A549 (cell line): ENCODE measurements at regions not wholly inside any gene's neighbourhood (a gene's known extent, or its start where the extent isn't known, plus 50 kb on each side); places are given as distances from the start of the nearest gene placed in this dataset.

ENCODE experiments used
- ATAC-seq, 2 experiments: fragments of 200-7000 bp in 1 of 2; fragments of >200 bp in 1 of 2; cut with Nextera tagmentation in 1 of 2; cut with Tn5 transposase in 1 of 2; 3 replicates each; pipeline versions ENCODE4 v1.8.0 to v1.9.1; 2018 to 2020; ENCODE audit warnings: mild to moderate bottlenecking in 1 of 2, moderate library complexity in 1 of 2
- CTCF ChIA-PET: fragments of 300-600 bp; sonication (Branson Sonifier 250); formaldehyde crosslinking; extraction: SDS; loops from one replicate; lab custom pipeline; 2021; ENCODE audit warnings: antibody characterized with exemption, inconsistent platforms; lab: Yijun Ruan, JAX
- POLR2A ChIA-PET: fragments of 350-600 bp; formaldehyde crosslinking; extraction: SDS; loops from one replicate; lab custom pipeline; 2021; ENCODE audit warnings: antibody characterized with exemption, inconsistent platforms; lab: Yijun Ruan, JAX
- DNase-seq, 2 experiments: peaks; one replicate each; pipeline versions ENCODE4 v3.0.0 to v3.0.0-alpha.2; 2011 to 2016; ENCODE audit warnings: low read depth in 1 of 2, low spot score in 1 of 2
- FAIRE-seq: peaks from 2 replicates; lab custom pipeline; 2011; peaks lifted over from hg19 to GRCh38; lab: Jason Lieb, UNC
- H3K27ac ChIP-seq, 2 experiments: fragments of >200 bp; sonication (Bioruptor Twin); formaldehyde crosslinking; 3 replicates each; pipeline ENCODE4 v1.5.1; 2016 to 2017
- H3K4me1 ChIP-seq: fragments of >200 bp; sonication (Bioruptor Twin); formaldehyde crosslinking; 3 replicates; pipeline ENCODE4 v1.6.1; 2016
- H3K4me2 ChIP-seq: fragments of >200 bp; sonication (Bioruptor Twin); formaldehyde crosslinking; 3 replicates; pipeline ENCODE4 v1.6.1; 2016
- H3K4me3 ChIP-seq: fragments of >200 bp; sonication (Bioruptor Twin); formaldehyde crosslinking; 3 replicates; pipeline ENCODE4 v1.5.1; 2016
- H3K9me3 ChIP-seq: fragments of >200 bp; sonication (Bioruptor Twin); formaldehyde crosslinking; 3 replicates; pipeline ENCODE4 v1.6.1; 2016
- ATOH8 ChIP-seq: fragments of 250-450 bp; sonication (Bioruptor Pico); IDR thresholded peaks from 2 replicates; pipeline ENCODE4 v1.5.0; 2020; ENCODE audit warnings: low read depth, mild to moderate bottlenecking, moderate library complexity
- CBX8 ChIP-seq: fragments of 200-600 bp; sonication (generic); IDR thresholded peaks from 2 replicates; pipeline ENCODE4 v1.6.1; 2016
- CEBPB ChIP-seq, 2 experiments: fragments of >200 bp in 1 of 2; sonication (Bioruptor Twin) in 1 of 2; formaldehyde crosslinking in 1 of 2; IDR thresholded peaks; 2 replicates each; pipeline ENCODE4 v1.6.1; 2012 to 2016
- CTCF ChIP-seq: fragments of >200 bp; sonication (Bioruptor Twin); formaldehyde crosslinking; IDR thresholded peaks from 3 replicates; pipeline ENCODE4 v1.5.1; 2016
- E2F6 ChIP-seq: IDR thresholded peaks from 2 replicates; pipeline ENCODE4 v1.6.1; 2012; ENCODE audit warnings: low read depth, borderline replicate concordance
- EHF ChIP-seq: fragments of 250-450 bp; sonication (Bioruptor Pico); IDR thresholded peaks from 2 replicates; pipeline ENCODE4 v1.5.0; 2020; ENCODE audit warnings: mild to moderate bottlenecking
- EHMT2 ChIP-seq: fragments of 200-600 bp; sonication (generic); IDR thresholded peaks from 2 replicates; pipeline ENCODE4 v1.6.1; 2016; ENCODE audit warnings: antibody characterized with exemption, low read depth, mild to moderate bottlenecking, moderate library complexity
- FOSL2 ChIP-seq, 2 experiments: fragments of 450-650 bp in 1 of 2; fragments of >200 bp in 1 of 2; sonication (Bioruptor Twin) in 1 of 2; formaldehyde crosslinking; IDR thresholded peaks; 2 replicates each; pipeline versions ENCODE4 v1.5.0 to v1.6.1; 2016 to 2020; ENCODE audit warnings: mild to moderate bottlenecking in 1 of 2, moderate library complexity in 1 of 2
- FOXS1 ChIP-seq: fragments of 250-450 bp; sonication (Bioruptor Pico); IDR thresholded peaks from 2 replicates; pipeline ENCODE4 v1.5.0; 2020; ENCODE audit warnings: mild to moderate bottlenecking, moderate library complexity
- HOXA7 ChIP-seq: fragments of 250-450 bp; sonication (Bioruptor Pico); IDR thresholded peaks from 2 replicates; pipeline ENCODE4 v1.5.0; 2020; ENCODE audit warnings: mild to moderate bottlenecking, moderate library complexity
- HOXB5 ChIP-seq: fragments of 250-450 bp; sonication (Bioruptor Pico); IDR thresholded peaks from 2 replicates; pipeline ENCODE4 v1.5.0; 2020; ENCODE audit warnings: mild to moderate bottlenecking, moderate library complexity
- KDM1A ChIP-seq: fragments of 200-600 bp; sonication (generic); IDR thresholded peaks from 2 replicates; pipeline ENCODE4 v1.6.1; 2016; ENCODE audit warnings: low read depth, mild to moderate bottlenecking
- MAZ ChIP-seq: fragments of 150-350 bp; IDR thresholded peaks from 2 replicates; pipeline ENCODE4 v1.6.1; 2014; ENCODE audit warnings: antibody characterized with exemption, low read depth, low read length, borderline replicate concordance
- MYC ChIP-seq: IDR thresholded peaks from 2 replicates; pipeline ENCODE4 v1.6.1; 2012; ENCODE audit warnings: mild to moderate bottlenecking, inconsistent platforms, low read length, improper control_type of control experiment, borderline replicate concordance
- PBX3 ChIP-seq: IDR thresholded peaks from 2 replicates; pipeline ENCODE4 v1.6.1; 2012
- PHF8 ChIP-seq: fragments of 200-600 bp; sonication (generic); IDR thresholded peaks from 2 replicates; pipeline ENCODE4 v1.6.1; 2016; ENCODE audit warnings: low read depth, mild to moderate bottlenecking, antibody characterized with exemption, moderate library complexity, borderline replicate concordance
- REST ChIP-seq: fragments of 200-600 bp; sonication (generic); IDR thresholded peaks from 2 replicates; pipeline ENCODE4 v1.6.1; 2016; ENCODE audit warnings: antibody characterized with exemption, mild to moderate bottlenecking, moderate library complexity
- SMC3 ChIP-seq: fragments of >200 bp; sonication (Bioruptor Twin); formaldehyde crosslinking; IDR thresholded peaks from 3 replicates; pipeline ENCODE4 v1.6.1; 2018; ENCODE audit warnings: inconsistent platforms
- SREBF2 ChIP-seq: fragments of 450-650 bp; IDR thresholded peaks from 2 replicates; pipeline ENCODE4 v1.6.1; 2014; ENCODE audit warnings: mild to moderate bottlenecking, moderate library complexity
- TP53 ChIP-seq: fragments of 250-450 bp; sonication (Bioruptor Pico); IDR thresholded peaks from 2 replicates; pipeline ENCODE4 v1.5.0; 2021; ENCODE audit warnings: mild to moderate bottlenecking, moderate library complexity
- ZC3H11A ChIP-seq: fragments of 450-650 bp; IDR thresholded peaks from 2 replicates; pipeline ENCODE4 v1.6.1; 2014; ENCODE audit warnings: antibody characterized with exemption, mild to moderate bottlenecking
- ZFP36 ChIP-seq: fragments of 450-650 bp; IDR thresholded peaks from 2 replicates; pipeline ENCODE4 v1.6.1; 2014; ENCODE audit warnings: borderline replicate concordance; ENCODE audit not compliant: partially characterized antibody
- ZNF302 ChIP-seq: fragments of 250-450 bp; sonication (Bioruptor Pico); IDR thresholded peaks from 2 replicates; pipeline ENCODE4 v1.9.0; 2021; ENCODE audit warnings: inconsistent platforms, mild to moderate bottlenecking, moderate library complexity
- WGBS: methylation state at CpG from one replicate; pipeline ENCODE4 v1.1.6; 2017; ENCODE audit errors: missing lambda C conversion rate; 5-methylcytosine and 5-hydroxymethylcytosine counted together

GRCh38 chr10:76723844-76724243, 913.8 kb downstream of the KCNMA1 start (continued):
- no peak for TF ChIP-seq SMC3
- no peak for TF ChIP-seq ATOH8 (CRISPR knock-in tag)
- no peak for TF ChIP-seq HOXA7 (CRISPR knock-in tag)
- TF ChIP-seq TP53 (CRISPR knock-in tag), result no peak
- no peak for TF ChIP-seq ZNF302 (CRISPR knock-in tag)
- TF ChIP-seq KDM1A, result no peak
- TF ChIP-seq EHMT2, result no peak

- ATAC-seq (no peak), DNase-seq (no peak), FAIRE-seq (no peak)
- POLR2A ChIA-PET, result no interaction called here
- Histone ChIP-seq H3K4me2 (no peak overlapping the region), H3K27ac (no peak overlapping the region), H3K9me3 (no peaks in the 10 kb centered on the region), H3K4me1 (no peaks in the 10 kb centered on the region), H3K4me3 (no peak overlapping the region)
- WGBS, result 24% methylated on average over 1 of the region's 1 CpG
- TF ChIP-seq PBX3 (no peak), MAZ (no peak), ZC3H11A (no peak), CBX8 (no peak), CEBPB (IDR thresholded peaks at IDR 0.05) (no peak), KDM1A (no peak), FOSL2 (IDR thresholded peaks at IDR 0.05) (no peak), FOSL2 (CRISPR knock-in tag; IDR thresholded peaks at IDR 0.05) (no peak), EHMT2 (no peak), FOXS1 (CRISPR knock-in tag) (no peak), HOXB5 (no peak), CTCF (no peak), SREBF2 (no peak), MYC (no peak), ZFP36 (no peak), EHF (CRISPR knock-in tag) (no peak), REST (no peak), E2F6 (no peak), PHF8 (no peak)
- CTCF ChIA-PET, result no interaction called here
Observed at GRCh38 chr10:76721891-76722505, 915.6 kb downstream of the KCNMA1 start.
